ENCODE measurements at regions not wholly inside any gene's neighbourhood (a gene's known extent, or its start where the extent isn't known, plus 50 kb on each side); places are given as distances from the start of the nearest gene placed in this dataset.
A peak's percentile ranks its signal among the peaks of the same experiment; 100 is the strongest.

- DNase-seq = no peak
- in situ Hi-C loops (cut with HindIII; ENCODE audit: low pct_ligation_motif_present, low sequenced_read_pairs) = no loop called here
- Histone ChIP-seq H3K27me3 (replicated peaks) (no peaks in the 10 kb centered on the region), H3K27ac (no peak overlapping the region), H3K36me3 (replicated peaks) (no peaks in the 10 kb centered on the region), H3K4me3 (ENCODE audit: low read depth, low read length) (no peak overlapping the region)
- TF ChIP-seq, protein P1, sequence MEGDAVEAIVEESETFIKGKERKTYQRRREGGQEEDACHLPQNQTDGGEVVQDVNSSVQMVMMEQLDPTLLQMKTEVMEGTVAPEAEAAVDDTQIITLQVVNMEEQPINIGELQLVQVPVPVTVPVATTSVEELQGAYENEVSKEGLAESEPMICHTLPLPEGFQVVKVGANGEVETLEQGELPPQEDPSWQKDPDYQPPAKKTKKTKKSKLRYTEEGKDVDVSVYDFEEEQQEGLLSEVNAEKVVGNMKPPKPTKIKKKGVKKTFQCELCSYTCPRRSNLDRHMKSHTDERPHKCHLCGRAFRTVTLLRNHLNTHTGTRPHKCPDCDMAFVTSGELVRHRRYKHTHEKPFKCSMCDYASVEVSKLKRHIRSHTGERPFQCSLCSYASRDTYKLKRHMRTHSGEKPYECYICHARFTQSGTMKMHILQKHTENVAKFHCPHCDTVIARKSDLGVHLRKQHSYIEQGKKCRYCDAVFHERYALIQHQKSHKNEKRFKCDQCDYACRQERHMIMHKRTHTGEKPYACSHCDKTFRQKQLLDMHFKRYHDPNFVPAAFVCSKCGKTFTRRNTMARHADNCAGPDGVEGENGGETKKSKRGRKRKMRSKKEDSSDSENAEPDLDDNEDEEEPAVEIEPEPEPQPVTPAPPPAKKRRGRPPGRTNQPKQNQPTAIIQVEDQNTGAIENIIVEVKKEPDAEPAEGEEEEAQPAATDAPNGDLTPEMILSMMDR (IDR thresholded peaks at IDR 0.05; ENCODE audit: low read depth, low read length, missing control alignments) = no peak
Observed at GRCh38 chr2:187056416-187057334, 207.7 kb upstream of the ZSWIM2 start.

GRCh38 chr2:187055463-187055862 is 206.5 kb upstream of the ZSWIM2 start:
- H3K36me3 ChIP-seq (replicated peaks) = no peaks in the 10 kb centered on the region
- DNase-seq = no peak
- no peak overlapping the region for H3K27ac ChIP-seq
- in situ Hi-C loops (cut with HindIII; ENCODE audit: low pct_ligation_motif_present, low sequenced_read_pairs) = no loop called here
- TF ChIP-seq, protein P1 (IDR thresholded peaks at IDR 0.05; ENCODE audit: low read depth, low read length, missing control alignments) = no peak
- H3K4me3 ChIP-seq (ENCODE audit: low read depth, low read length) = no peak overlapping the region
- H3K27me3 ChIP-seq (replicated peaks) = no peaks in the 10 kb centered on the region

GRCh38 chr2:187054501-187055319 is 205.7 kb upstream of the ZSWIM2 start:
- Histone ChIP-seq H3K4me3 (ENCODE audit: low read depth, low read length) (no peak overlapping the region), H3K27me3 (replicated peaks) (no peaks in the 10 kb centered on the region), H3K36me3 (replicated peaks) (no peaks in the 10 kb centered on the region), H3K27ac (no peak overlapping the region)
- in situ Hi-C loops (cut with HindIII; ENCODE audit: low pct_ligation_motif_present, low sequenced_read_pairs) = no loop called here
- DNase-seq = no peak
- TF ChIP-seq, protein P1 (IDR thresholded peaks at IDR 0.05; ENCODE audit: low read depth, low read length, missing control alignments) = peak; percentile 43

DNA sequence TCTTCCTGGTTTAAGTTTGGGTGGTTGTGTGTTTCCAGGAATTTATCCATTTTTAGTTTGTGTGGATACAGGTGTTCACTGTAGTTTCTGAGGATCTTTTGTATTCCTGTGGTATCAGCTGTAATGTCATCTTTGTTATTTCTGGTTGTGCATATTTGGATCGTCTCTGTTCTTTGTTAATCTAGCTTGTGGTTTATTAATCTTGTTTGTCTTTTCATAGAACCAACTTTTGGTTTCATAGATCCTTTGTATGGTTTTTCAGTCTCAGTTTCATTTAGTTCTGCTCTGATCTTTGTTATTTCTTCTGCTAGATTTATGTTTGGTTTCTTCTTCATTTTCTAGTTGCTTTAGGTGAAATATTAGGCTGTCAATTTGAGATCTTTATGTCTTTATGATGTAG is 202.4 kb upstream of the ZSWIM2 start:
- H3K36me3 ChIP-seq (replicated peaks) = no peaks in the 10 kb centered on the region
- H3K27ac ChIP-seq = no peak overlapping the region
- no peak for DNase-seq
- TF ChIP-seq, protein P1 (IDR thresholded peaks at IDR 0.05; ENCODE audit: low read depth, low read length, missing control alignments) = no peak
- in situ Hi-C loops (cut with HindIII; ENCODE audit: low pct_ligation_motif_present, low sequenced_read_pairs) = no loop called here
- no peaks in the 10 kb centered on the region for H3K27me3 ChIP-seq (replicated peaks)
- H3K4me3 ChIP-seq (ENCODE audit: low read depth, low read length) = no peak overlapping the region

DNA sequence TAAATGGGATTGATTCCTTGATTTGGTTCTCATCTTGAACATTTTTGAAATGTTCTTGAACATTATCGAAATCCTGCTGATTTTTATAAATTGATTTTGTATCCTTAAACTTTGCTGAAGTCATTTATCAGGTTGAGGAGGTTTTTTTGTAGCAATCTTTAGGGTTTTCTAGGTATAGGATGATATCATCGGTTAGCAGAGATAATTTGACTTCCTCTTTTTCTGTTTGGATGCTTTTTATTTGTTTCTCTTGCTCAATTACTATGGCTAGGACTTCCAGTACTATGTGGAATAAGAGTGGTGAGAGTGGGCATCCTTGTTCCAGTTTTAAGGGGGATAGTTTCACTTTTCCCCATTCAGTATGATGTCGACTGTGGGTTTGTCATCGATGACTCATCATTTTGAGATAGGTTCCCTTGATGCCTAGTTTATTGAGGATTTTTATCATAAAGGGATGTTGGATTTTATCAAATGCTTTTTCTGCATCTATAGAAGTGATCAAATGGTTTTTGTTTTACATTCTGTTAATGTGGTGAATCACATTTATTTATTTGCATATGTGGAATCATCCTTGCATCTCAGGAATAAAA is 201.5 kb upstream of the ZSWIM2 start:
- in situ Hi-C loops (cut with HindIII; ENCODE audit: low pct_ligation_motif_present, low sequenced_read_pairs) = no loop called here
- no peak overlapping the region for H3K27ac ChIP-seq
- H3K27me3 ChIP-seq (replicated peaks) = no peaks in the 10 kb centered on the region
- TF ChIP-seq, protein P1 (IDR thresholded peaks at IDR 0.05; ENCODE audit: low read depth, low read length, missing control alignments) = no peak
- no peaks in the 10 kb centered on the region for H3K36me3 ChIP-seq (replicated peaks)
- peak; percentile 9 for DNase-seq
- no peak overlapping the region for H3K4me3 ChIP-seq (ENCODE audit: low read depth, low read length)

All from brain microvascular endothelial cell (primary cell).